Ramos (cell line): ENCODE measurements at regions not wholly inside any gene's neighbourhood (a gene's known extent, or its start where the extent isn't known, plus 50 kb on each side); places are given as distances from the start of the nearest gene placed in this dataset.
"Not testable (repeated sequence)": the region's sequence is repeated elsewhere in the genome, so short reads cannot be mapped to it uniquely, and the experiment has no call there.

Experiments used
- in situ Hi-C: fragments of 300-500 bp; cut with MboI; formaldehyde crosslinking; loops from one replicate; pipeline ENCODE4 v1.14.3; 2022; ENCODE audit warnings: low sequenced_read_pairs; ENCODE audit not compliant: unreplicated experiment

DNA sequence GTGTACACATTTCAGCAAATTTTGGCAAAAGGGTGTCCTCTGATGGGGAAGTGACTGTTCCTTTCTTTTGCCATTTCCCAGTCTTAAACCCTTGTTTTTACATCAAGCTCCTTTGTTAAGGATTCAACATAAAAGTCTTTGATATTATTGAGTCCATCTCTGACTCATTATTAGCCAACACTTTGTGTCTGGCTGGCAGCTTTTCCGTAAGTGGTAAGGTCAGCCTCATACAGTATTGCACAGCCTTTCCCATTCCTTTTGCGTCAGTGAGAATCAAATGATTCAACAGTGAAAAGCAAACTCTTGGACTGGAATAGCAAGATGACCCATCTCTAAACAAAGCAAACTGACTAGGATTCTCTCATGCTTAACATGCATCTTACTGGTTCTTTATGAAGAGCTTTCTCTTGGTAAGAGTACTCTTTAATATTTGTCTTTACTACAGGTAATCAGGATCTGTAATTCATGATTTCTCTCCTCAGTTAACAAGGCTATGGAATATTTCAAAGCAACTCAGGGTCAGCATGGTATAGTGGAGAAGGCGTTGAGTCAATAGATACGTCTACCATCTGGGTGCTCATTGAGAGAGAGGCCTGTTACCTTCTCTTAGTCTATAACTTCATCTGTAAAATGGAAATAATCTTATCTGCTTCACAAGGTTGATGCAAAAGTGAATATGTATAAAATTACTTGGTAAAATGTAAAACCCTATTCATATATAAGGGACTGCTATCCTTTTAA, 183.6 kb downstream of the PRL start:
- in situ Hi-C loops: no loop called here

DNA sequence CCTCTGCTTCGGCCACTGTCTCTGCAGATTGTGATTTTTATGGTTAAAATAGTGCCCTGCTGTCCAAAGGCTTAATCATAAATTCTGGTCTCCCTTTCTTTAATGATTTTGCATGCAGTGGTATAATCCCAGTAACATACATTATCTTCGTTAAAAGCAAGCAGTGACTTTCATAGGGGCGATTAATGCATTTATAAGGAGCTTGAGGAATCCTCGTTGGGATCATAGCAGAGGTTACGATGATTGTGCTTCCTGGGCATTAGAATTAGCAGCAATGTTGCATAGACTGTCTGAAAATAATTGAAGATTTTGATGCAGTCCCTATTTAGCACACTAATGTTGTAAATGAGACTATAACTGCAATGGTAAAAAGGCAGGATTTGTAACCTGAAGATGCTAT, 181.3 kb downstream of the PRL start:
- in situ Hi-C loops: no loop called here

DNA sequence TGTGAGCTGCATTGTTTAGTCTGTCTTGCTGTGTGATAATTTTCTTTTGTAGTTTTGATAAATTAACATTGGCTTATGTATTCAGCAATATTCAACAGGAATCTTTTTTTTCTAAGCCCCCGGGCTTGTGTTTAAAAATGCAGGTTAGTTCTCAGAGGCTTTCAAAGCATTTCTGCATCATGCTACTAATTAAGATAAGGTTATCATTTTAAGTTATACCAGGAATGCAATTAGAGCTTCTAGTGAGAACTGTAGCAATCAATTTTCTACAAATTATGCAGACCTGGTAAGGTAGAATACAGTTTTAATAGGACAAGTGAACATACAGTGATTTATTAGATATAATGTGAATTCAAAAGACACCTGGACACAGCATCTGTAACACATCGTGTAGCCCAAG, 179.2 kb downstream of the PRL start:
- in situ Hi-C loops: no loop called here

DNA sequence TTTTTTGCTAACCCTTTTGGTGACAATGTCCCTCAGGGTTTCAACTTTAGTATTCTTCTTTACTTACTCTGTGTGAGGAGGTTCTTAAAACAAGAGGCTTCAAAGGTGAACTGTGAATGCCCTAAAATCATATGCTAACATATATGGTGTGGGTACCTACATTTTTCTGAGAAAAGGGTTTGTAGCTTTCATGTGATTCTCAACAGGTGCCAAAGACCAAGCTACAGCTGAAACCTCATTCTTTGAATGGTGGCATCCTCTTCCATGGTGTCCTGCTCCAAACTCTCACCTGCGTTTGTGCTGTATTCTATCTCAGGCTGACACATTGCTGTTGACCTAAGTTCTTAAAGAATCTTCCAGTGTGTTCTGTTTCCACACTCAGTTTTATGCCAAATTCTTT, 177.3 kb downstream of the PRL start:
- in situ Hi-C loops: no loop called here

DNA sequence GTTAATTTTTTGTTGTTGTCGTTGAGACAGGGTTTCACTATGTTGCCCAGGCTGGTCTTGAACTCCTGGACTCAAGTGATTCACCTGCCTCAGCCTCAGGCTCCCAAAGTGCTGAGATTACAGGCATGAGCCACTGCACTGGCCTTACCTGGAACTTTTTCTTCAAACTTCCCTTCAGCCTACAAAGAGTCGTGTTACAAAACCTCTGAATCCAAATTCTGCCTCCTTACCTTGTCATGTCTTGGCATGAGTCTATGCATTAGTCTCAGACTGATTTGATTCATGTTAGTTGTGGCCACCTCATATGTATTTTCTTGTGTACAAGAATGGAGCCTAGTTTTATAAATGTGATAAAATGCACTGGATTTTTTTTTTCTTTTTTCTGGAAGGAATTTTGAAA, 172.1 kb downstream of the PRL start:
- in situ Hi-C loops: no loop called here

DNA sequence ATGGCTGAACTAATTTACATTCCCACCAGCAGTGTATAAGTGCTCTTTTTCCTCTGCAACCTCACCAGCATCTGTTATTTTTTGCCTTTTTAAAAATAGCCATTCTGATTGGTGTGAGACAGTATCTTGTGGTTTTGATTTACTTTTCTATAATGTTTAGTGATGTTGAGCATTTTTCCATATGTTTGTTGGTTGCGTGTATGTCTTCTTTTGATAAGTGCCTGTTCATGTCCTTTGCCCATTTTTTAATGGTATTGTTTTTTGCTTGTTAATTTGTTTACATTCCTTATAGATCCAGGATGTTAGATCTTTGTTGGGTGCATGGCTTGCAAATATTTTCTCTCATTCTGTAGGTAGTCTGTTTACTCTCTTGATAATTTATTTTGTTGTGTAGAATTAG, 169.9 kb downstream of the PRL start:
- in situ Hi-C loops: no loop called here

DNA sequence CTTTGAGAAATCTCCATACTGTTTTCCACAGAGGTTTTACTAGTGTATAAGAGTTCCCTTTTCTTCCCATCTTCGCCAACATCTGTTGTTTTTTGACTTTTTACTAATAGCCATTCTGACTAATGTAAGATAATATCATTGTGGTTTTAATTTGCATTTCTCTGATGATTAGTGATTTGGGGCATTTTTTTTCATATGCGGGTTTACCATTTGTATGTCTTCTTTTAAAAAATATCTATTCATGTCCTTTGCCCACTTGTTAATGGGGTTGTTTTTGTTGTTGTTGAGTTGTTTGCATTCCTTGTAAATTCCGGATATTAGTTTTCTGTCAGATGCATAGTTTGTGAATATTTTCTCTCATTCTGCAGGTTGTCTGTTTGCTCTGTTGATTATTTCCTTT, 167.1 kb downstream of the PRL start:
- in situ Hi-C loops: no loop called here

DNA sequence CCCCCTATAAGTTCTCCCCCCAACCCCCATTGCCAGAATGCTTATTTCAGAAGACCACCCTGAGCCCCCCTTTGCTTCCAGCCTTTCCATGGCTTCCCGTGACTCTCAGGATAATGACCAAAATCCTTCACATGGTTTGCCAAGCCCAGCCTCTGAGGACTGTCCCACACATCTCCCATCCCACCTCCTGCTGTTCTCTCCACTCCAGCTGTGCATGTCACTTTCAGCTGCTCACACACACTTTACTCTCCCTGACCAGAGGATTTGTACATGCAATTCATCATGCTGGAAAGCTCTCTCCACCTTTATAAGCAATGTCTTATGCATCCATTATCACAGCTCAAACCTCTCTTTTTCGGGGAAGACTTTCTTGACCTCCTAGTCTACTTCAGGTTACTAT, 164.2 kb downstream of the PRL start:
- in situ Hi-C loops: no loop called here

DNA sequence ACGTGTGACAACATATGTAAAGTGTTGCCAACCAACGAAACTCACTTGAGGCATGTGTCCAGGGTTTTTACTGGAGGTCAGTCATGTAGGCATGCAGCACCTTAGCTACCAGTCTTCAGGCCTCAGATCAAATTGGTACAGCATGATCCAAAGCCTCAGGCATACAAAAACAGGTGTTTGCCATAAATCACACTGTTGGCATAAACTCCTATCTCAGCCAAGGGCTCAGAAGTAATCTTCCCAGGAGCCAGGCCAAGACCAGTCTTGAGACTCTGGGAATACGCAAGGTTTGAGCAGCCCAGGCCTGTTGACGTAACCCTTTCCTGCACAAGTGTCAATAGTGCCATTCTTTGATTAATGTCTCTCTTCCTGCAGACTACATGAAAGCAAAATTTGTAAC, 163.5 kb downstream of the PRL start:
- in situ Hi-C loops: no loop called here

DNA sequence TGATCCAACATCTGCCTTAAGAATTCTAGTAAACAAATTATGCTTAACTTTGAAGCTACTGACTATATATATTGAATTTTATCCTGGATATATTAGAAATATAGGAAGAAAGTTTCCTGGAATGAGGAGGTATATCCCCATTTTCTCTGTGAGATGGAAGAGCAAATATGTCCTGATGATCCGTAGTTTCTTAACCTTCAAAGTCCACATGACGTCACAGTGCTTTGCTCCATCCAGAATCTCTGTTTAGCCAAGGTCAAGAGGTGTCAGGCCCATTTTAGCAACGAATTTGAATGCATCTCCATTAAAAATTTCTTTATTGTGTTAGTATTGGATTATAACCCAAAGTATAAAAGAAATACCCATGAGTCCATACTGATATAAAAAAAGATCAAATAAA, 162.5 kb downstream of the PRL start:
- in situ Hi-C loops: no loop called here

DNA sequence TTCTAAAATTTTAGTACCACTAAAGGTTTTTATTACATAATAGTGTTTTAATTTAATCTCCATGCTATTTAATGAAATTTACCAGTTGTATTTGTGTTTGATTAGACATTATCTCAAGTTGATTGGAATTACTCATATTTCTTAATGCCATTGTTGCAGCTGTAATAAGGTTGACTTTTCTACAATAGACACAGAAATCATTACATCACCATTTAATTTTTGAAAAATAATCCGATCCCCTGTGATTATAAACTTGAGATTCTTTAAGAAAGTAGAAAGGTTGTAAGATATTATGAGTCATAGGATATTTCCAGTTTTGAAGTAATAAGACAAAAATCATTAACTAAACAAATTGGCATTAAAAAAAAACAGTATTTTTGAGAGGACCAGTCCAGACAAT, 161.4 kb downstream of the PRL start:
- in situ Hi-C loops: no loop called here

DNA sequence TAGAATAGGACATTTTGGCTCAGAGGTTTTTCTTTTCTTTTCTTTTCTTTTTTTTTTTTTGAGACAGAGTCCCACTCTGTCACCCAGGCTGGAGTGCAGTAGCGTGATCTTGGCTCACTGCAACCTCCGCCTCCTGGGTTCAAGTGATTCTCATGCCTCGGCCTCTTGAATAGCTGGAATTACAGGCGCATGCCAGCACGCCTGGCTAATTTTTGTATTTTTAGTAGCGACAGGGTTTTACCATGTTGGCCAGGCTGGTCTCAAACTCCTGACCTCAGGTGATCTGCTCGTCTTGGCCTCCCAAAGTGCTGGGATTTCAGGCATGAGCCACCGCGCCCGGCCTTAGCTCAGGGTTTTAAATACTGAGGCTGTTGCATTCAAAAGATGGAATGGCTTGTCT, 156.1 kb downstream of the PRL start:
- in situ Hi-C loops: not testable (repeated sequence)

DNA sequence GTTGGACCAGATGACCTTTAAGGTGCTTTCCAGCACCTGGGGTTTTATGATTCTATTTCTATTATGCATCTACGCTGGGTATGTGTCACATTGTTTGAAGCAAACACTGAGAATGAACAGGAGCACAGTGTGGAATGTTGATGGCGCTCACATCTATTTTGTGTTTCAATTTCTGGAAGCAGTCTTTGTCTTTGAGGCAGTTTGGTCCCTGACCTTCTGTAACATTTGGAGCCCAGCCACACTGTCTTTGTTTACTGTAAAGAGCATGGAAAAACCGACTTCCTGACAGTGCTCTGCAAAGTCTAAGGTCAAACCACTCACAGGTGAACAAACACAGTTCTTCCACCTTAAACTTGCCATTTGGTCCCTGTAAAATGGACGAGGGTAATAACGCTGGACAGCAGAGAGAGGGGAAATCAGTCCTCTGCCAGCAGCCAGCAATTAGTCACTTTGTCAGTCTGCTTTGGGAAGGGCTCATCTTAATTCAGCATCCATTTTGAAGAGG, 155.5 kb downstream of the PRL start:
- in situ Hi-C loops: no loop called here

DNA sequence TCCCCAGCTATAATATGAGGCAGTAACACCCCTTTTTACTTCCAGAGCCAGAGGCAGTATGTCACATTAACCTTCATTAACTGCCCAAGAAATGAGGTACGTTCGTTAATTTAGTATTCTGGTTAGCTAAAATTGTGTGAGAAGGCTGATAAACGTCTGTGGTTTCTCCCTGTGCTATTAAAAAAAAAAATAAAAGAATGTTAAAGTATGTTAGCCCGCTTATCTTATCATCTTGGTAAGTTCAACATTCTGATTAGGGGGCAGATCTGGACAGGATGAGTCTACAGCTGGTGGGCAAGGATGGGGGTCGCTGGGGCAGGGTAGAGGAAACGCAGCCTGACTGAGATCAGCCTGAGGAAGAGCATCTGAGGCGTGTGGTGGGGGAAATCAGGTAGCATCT, 154.0 kb downstream of the PRL start:
- in situ Hi-C loops: no loop called here

DNA sequence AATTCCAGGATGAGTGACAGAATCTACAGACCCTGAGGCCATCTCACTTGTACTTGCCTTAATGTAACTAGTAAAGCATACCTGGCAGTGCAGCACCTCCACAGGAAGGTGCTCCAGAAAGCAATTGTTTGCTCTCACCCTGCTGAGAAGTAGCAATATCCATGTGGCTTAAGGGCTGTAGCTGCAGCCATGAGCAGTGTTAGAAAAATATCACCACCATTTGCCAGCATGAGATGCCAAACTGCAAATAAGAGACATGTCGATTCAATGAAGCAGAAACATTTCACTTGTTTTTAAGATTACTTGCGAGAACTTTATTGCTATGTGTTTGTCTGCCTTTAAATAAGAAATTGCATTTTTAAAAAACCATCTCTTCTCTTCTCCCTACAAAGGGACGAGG, 151.5 kb downstream of the PRL start:
- in situ Hi-C loops: no loop called here

DNA sequence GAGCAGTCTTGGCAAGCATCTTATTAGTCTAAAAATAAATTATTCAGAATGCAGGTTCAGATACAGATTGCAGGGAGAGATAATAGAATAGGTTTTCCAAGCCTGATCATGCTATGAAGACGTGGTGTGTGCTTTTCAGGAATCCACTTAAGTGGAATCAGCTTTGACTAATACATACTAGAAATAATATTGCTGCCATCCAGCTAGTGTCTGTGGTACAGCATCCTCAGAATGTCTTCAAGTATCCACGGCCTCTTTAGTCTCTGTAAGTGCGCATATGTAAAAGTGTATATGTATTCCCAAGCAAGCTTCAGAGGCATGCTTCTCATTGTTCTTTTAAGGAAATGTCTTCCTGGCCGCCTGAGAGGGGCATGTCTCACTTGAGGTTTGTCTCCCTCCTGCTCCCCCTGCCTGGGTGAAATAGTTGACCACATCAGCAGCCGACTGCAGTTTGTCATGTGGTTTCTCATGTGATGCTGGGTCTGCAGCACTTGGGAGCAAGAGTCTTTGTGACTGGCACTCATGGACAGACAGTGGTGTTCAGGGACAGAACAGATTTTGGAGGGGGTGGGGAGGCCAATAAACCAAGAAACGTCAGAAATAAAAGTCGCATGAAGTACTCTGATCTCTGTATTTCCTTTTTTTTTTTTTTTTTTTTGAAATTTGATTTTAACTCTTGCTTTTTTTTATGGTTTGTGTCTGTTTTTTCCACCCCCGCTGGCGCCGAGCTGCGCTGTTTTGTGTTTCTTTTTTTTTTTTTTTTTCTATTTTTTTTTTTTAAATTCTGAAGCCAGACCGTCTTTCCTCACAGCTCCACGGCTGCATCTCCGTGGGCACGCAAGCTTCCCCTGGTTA, 150.8 kb downstream of the PRL start:
- in situ Hi-C loops: no loop called here

DNA sequence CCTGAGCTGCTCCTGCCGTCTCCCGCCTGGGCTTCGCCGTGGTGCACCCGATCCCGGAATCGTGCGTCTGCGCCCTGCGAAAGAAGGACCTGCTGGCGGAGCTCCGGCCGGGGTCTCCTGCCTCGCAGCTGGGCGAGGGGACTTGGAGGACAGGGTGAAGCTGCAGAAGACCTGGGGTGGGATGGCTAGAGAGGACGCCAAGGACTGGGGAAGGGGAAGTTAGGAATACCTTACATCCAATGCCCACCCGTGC, 150.2 kb downstream of the PRL start:
- in situ Hi-C loops: no loop called here

DNA sequence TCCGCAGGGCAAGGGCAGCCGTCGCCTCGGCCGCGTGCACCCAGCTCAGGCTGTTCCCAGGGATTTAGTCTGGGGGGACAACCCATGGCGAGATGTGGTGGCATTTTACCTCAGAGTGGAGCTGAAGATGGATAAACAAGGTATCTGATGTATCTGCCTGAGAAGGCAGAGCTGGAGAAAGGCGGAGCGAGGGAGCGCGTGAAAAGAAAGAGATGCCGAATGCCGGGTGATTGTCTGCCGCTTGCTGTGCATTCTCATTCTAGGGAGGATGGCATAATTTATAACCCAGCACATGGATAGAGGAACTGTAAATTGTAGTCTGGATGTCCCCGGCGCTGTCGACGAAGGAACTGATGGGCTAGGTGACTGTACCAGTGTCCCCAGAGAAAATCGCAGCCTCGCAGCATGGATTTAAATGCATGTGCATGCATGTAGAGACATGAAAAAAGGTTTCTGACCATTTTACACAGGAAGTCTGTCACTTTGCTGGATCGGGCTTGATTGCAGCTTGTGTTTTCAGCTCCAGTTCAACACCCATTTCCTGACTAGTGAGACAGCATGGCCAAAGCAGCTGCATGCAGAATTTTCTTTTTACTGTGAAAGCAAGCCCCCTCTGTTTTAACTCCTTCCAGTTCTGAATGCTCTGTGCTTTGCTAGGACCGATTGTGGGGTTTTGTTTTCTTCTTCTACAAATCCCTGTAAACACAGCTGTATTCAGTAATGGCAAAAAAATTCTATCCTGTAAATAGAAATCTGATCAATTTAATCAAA, 149.7 kb downstream of the PRL start:
- in situ Hi-C loops: no loop called here

DNA sequence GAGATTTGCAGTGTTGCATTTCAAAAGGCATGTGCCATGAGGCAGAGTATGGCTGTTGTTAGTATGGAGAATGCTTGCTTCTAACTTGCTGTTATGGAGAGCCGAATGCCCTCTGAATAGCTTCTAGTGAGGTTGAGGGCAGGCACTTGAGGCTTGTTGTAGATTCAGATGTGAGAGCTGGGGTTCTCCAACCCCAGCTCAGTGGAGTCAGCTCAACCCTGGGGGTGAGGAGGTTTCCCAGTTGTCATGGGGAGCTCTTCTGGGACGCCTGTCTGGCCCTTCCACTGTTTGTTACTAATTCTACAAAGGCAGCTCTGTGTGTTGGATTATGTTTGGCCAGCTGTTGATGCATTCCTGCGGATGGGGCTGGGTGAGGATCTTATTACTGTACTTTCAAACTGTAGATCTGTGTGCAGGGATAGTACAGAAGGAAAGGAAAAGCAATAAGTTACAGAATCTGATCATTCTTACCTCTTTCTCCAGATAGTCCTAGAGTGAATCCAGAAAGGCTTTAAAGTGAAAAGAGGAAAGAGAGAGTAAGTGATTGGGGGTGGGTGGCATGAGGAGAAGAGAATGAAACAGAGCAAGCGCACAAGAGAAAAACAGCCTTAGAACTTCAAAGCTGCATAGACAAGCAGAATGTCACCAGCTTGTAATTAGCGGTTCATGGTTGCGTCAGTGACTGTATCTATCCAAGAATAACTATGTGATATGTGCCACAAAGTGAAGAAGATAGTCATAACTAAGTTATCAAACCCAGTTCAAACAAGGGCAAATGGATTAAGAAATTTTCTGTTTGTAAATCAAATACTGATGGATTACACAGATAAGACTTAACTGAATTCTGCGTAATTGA, 148.7 kb downstream of the PRL start:
- in situ Hi-C loops: no loop called here

DNA sequence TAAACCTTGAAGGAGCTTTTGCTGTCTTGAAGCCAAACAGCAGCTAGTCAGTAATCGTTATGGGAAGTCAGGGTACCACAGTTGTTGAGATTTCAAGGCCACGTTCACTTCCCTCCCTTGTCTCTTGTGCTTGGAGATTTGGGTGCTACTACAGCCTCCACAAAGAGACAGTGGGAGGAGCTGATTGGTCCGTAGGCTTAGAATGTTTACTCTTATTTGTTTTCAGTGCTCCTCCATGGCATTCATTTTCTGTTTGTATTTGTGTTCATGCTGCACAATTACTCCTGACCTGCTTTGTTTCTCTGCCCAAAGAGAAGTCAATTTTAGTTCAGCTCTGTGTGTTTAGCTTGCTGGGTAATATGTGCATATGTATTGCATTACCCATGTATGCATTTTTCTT, 147.7 kb downstream of the PRL start:
- in situ Hi-C loops: no loop called here
